PC-3 (cell line): ENCODE measurements at regions not wholly inside any gene's neighbourhood (a gene's known extent, or its start where the extent isn't known, plus 50 kb on each side); places are given as distances from the start of the nearest gene placed in this dataset.

ENCODE experiments used
- ATAC-seq: fragments of 200-7000 bp; cut with Tn5 transposase; 2 replicates; pipeline ENCODE4 v1.9.1; 2020; ENCODE audit warnings: mild to moderate bottlenecking, moderate library complexity
- BruUV-seq: library from RNA; stranded (reverse); fragments of 400-500 nt; replicated peaks from 2 replicates; lab custom pipeline; 2021; lab: Mats Ljungman, UMichigan
- CTCF ChIA-PET: fragments of 300-600 bp; sonication (Branson Sonifier 250); formaldehyde crosslinking; loops from one replicate; lab custom pipeline; 2022; ENCODE audit warnings: antibody characterized with exemption; lab: Charles Lee
- POLR2A ChIA-PET: fragments of 300-600 bp; sonication (Branson Sonifier 250); formaldehyde crosslinking; loops from one replicate; lab custom pipeline; 2022; ENCODE audit warnings: antibody characterized with exemption; ENCODE audit not compliant: unreplicated experiment; lab: Charles Lee
- DNase-seq: peaks from one replicate; pipeline ENCODE4 v3.0.0-alpha.2; 2015
- H2AFZ ChIP-seq: fragments of 300-600 bp; sonication (generic); 2 replicates; pipeline ENCODE4 v1.6.0; 2016; ENCODE audit warnings: antibody characterized with exemption, low read length
- H3F3A ChIP-seq: fragments of 300-600 bp; sonication (generic); one replicate; pipeline ENCODE4 v1.6.0; 2017; ENCODE audit warnings: antibody characterized with exemption, low read length, control low read depth, mild to moderate bottlenecking; ENCODE audit not compliant: unreplicated experiment
- H3K27ac ChIP-seq: fragments of 300-600 bp; sonication (generic); 2 replicates; pipeline ENCODE4 v1.5.1; 2016; ENCODE audit warnings: mild to moderate bottlenecking, low read length
- H3K27me3 ChIP-seq: fragments of 300-600 bp; sonication (generic); 2 replicates; pipeline ENCODE4 v1.6.1; 2016; ENCODE audit warnings: low read length, mixed read lengths
- H3K36me3 ChIP-seq: fragments of 300-600 bp; sonication (generic); 2 replicates; pipeline ENCODE4 v1.6.1; 2016; ENCODE audit warnings: low read depth, mixed run types, low read length, mixed read lengths
- H3K4me1 ChIP-seq: fragments of 300-600 bp; sonication (generic); 2 replicates; pipeline ENCODE4 v1.5.1; 2016; ENCODE audit warnings: low read length; ENCODE audit not compliant: insufficient read depth
- H3K4me2 ChIP-seq: fragments of 300-600 bp; sonication (generic); 2 replicates; pipeline ENCODE4 v1.6.0; 2016; ENCODE audit warnings: low read length
- H3K4me3 ChIP-seq: fragments of 300-600 bp; sonication (generic); 2 replicates; pipeline ENCODE4 v1.5.1; 2016; ENCODE audit warnings: mild to moderate bottlenecking, low read length, mixed read lengths
- H3K79me2 ChIP-seq: fragments of 300-600 bp; sonication (generic); 2 replicates; pipeline ENCODE4 v1.6.1; 2017; ENCODE audit warnings: low read length, mixed read lengths
- H3K9ac ChIP-seq: fragments of 300-600 bp; sonication (generic); 2 replicates; pipeline ENCODE4 v1.6.0; 2016; ENCODE audit warnings: mild to moderate bottlenecking, low read length
- H3K9me2 ChIP-seq: fragments of 300-600 bp; sonication (generic); replicated peaks from 2 replicates; pipeline ENCODE4 v1.6.1; 2016; ENCODE audit warnings: mixed run types, low read length, mixed read lengths
- H3K9me3 ChIP-seq: fragments of 300-600 bp; sonication (generic); 2 replicates; pipeline ENCODE4 v1.6.1; 2016; ENCODE audit warnings: low read length, mixed read lengths
- H4K20me1 ChIP-seq: fragments of 300-600 bp; sonication (generic); 2 replicates; pipeline ENCODE4 v1.6.1; 2016; ENCODE audit warnings: low read length, mixed read lengths
- CTCF ChIP-seq: fragments of 300-600 bp; sonication (generic); conservative IDR thresholded peaks from 2 replicates; pipeline ENCODE4 v1.5.1; 2017; ENCODE audit warnings: antibody characterized with exemption, low read depth, mild to moderate bottlenecking, low read length
- EZH2 ChIP-seq: fragments of 300-600 bp; sonication (generic); IDR thresholded peaks from one replicate; pipeline ENCODE4 v1.6.1; 2017; ENCODE audit warnings: antibody characterized with exemption, mild to moderate bottlenecking, low read length; ENCODE audit not compliant: unreplicated experiment
- EZH2phosphoT487 ChIP-seq: fragments of 300-600 bp; sonication (generic); IDR thresholded peaks from 2 replicates; pipeline ENCODE4 v1.6.1; 2018; ENCODE audit warnings: mild to moderate bottlenecking, antibody characterized with exemption, low read length, borderline replicate concordance
- intact Hi-C: fragments of 100-400 bp; cut with micrococcal nuclease; formaldehyde crosslinking; loops from 2 replicates; pipeline ENCODE4 v1.9.0; 2023

- Histone ChIP-seq H3K4me1 (no peaks in the 10 kb centered on the region), H3K79me2 (no peaks in the 10 kb centered on the region), H3K36me3 (no peaks in the 10 kb centered on the region), H3K9me3 (peaks cover 8% of the 10 kb centered on the region; the same call in 1 of the 2 replicates), H3K9me2 (no peaks in the 10 kb centered on the region), H3K9ac (no peak overlapping the region), H3K4me3 (no peak overlapping the region), H3K27me3 (peaks cover 11% of the 10 kb centered on the region), H3F3A (no peaks in the 10 kb centered on the region), H3K27ac (no peak overlapping the region), H3K4me2 (no peak overlapping the region), H2AFZ (no peak overlapping the region), H4K20me1 (no peaks in the 10 kb centered on the region)
- ChIA-PET CTCF (no interaction called here), POLR2A (no interaction called here)
- BruUV-seq, result no TSS peak
- no peak for DNase-seq
- intact Hi-C loops, result no loop called here
- no peak for ATAC-seq
- TF ChIP-seq CTCF (no peak), EZH2 (no peak), EZH2phosphoT487 (no peak)
Observed at GRCh38 chr18:78178812-78179211, 800.8 kb upstream of the SALL3 start.

GRCh38 chr18:78180741-78181140, 798.9 kb upstream of the SALL3 start:
- ChIA-PET CTCF (no interaction called here), POLR2A (no interaction called here)
- H3F3A ChIP-seq, result no peaks in the 10 kb centered on the region
- H3K9me2 ChIP-seq, result no peaks in the 10 kb centered on the region
- no TSS peak for BruUV-seq
- ATAC-seq (no peak), DNase-seq (no peak)
- H3K27ac ChIP-seq, result no peak overlapping the region
- H4K20me1 ChIP-seq, result no peaks in the 10 kb centered on the region
- H3K9ac ChIP-seq, result no peak overlapping the region
- H3K79me2 ChIP-seq, result no peaks in the 10 kb centered on the region
- H2AFZ ChIP-seq, result no peak overlapping the region
- no peaks in the 10 kb centered on the region for H3K36me3 ChIP-seq
- no peak overlapping the region for H3K4me3 ChIP-seq
- no peaks in the 10 kb centered on the region for H3K4me1 ChIP-seq
- H3K9me3 ChIP-seq, result peaks cover 11% of the 10 kb centered on the region
- H3K4me2 ChIP-seq, result no peak overlapping the region
- intact Hi-C loops, result no loop called here
- no peak for TF ChIP-seq CTCF
- TF ChIP-seq EZH2phosphoT487, result no peak
- TF ChIP-seq EZH2, result no peak
- H3K27me3 ChIP-seq, result no peaks in the 10 kb centered on the region

GRCh38 chr18:78183815-78184214, 795.8 kb upstream of the SALL3 start:
- peaks cover 13% of the 10 kb centered on the region for H3K9me3 ChIP-seq
- no peaks in the 10 kb centered on the region for H3K27me3 ChIP-seq
- no peaks in the 10 kb centered on the region for H3K4me1 ChIP-seq
- H3F3A ChIP-seq, result no peaks in the 10 kb centered on the region
- no peak for ATAC-seq
- H3K9me2 ChIP-seq, result no peaks in the 10 kb centered on the region
- H3K4me2 ChIP-seq, result no peak overlapping the region
- H2AFZ ChIP-seq, result no peak overlapping the region
- intact Hi-C loops, result no loop called here
- no TSS peak for BruUV-seq
- no peak overlapping the region for H3K9ac ChIP-seq
- POLR2A ChIA-PET, result no interaction called here
- CTCF ChIA-PET, result no interaction called here
- no peak overlapping the region for H3K27ac ChIP-seq
- no peak overlapping the region for H3K4me3 ChIP-seq
- no peaks in the 10 kb centered on the region for H4K20me1 ChIP-seq
- no peak for TF ChIP-seq EZH2phosphoT487
- TF ChIP-seq EZH2, result no peak
- TF ChIP-seq CTCF, result no peak
- no peak for DNase-seq
- no peaks in the 10 kb centered on the region for H3K79me2 ChIP-seq
- no peaks in the 10 kb centered on the region for H3K36me3 ChIP-seq
